HCT116 (cell line): ENCODE measurements at regions not wholly inside any gene's neighbourhood (a gene's known extent, or its start where the extent isn't known, plus 50 kb on each side); places are given as distances from the start of the nearest gene placed in this dataset.

ENCODE experiments used
- ATAC-seq: fragments of 200-7000 bp; cut with Tn5 transposase; 2 replicates; pipeline ENCODE4 v1.9.1; 2020; ENCODE audit warnings: mild to moderate bottlenecking, moderate library complexity
- BruUV-seq: library from RNA; stranded (reverse); fragments of 400-500 nt; replicated peaks from 2 replicates; lab custom pipeline; 2021; lab: Mats Ljungman, UMichigan
- CTCF ChIA-PET: fragments of 300-600 bp; sonication (Branson Sonifier 250); formaldehyde crosslinking; loops from one replicate; lab custom pipeline; 2021; ENCODE audit warnings: antibody characterized with exemption; lab: Charles Lee
- POLR2A ChIA-PET: fragments of 300-600, 350-600 bp; sonication (Branson Sonifier 250); formaldehyde crosslinking; loops from one replicate; lab custom pipeline; 2021; ENCODE audit warnings: antibody characterized with exemption; lab: Charles Lee
- RAD21 ChIA-PET, 2 experiments: fragments of 300-600 bp; sonication (Branson Sonifier 250); formaldehyde crosslinking; loops; one replicate each; lab custom pipeline; 2023; ENCODE audit warnings: low total read pairs in 2 of 2; ENCODE audit not compliant: uncharacterized antibody in 2 of 2, unreplicated experiment in 2 of 2, low non-redundant PET in 1 of 2; lab: Charles Lee
- DNase-seq: peaks from one replicate; pipeline ENCODE4 v3.0.0-alpha.2; 2010; ENCODE audit warnings: low read depth, low spot score
- H2AFZ ChIP-seq: fragments of 200-600 bp; shearing (Covaris generic), sonication (generic); 2 replicates; pipeline ENCODE4 v1.6.1; 2017; ENCODE audit warnings: low read depth, mixed run types, mixed read lengths, antibody characterized with exemption, low read length; ENCODE audit not compliant: poor library complexity, severe bottlenecking
- H3K27ac ChIP-seq: 2 replicates; pipeline ENCODE4 v1.5.1; 2012; ENCODE audit warnings: low read depth, low read length
- H3K27me3 ChIP-seq: fragments of 200-600 bp; sonication (generic); 2 replicates; pipeline ENCODE4 v1.6.1; 2016; ENCODE audit warnings: mixed run types, low read length, mixed read lengths; ENCODE audit not compliant: insufficient read depth
- H3K36me3 ChIP-seq, 2 experiments: fragments of 200-500 bp in 1 of 2; fragments of 200-600 bp in 1 of 2; sonication (Bioruptor generic) in 1 of 2; sonication (generic) in 1 of 2; 2 replicates each; pipeline versions ENCODE4 v1.5.1 to v1.6.1; 2014 to 2016; ENCODE audit warnings: low read length in 2 of 2, inconsistent platforms in 1 of 2, mixed read lengths in 1 of 2, mixed run types in 1 of 2; ENCODE audit not compliant: insufficient read depth in 2 of 2, control insufficient read depth in 1 of 2
- H3K4me1 ChIP-seq, 2 experiments: fragments of 200-600 bp in 1 of 2; sonication (generic) in 1 of 2; 2 replicates each; pipeline versions ENCODE4 v1.5.1 to v1.6.1; 2012 to 2017; ENCODE audit warnings: low read length in 2 of 2, inconsistent platforms in 1 of 2, mild to moderate bottlenecking in 1 of 2, mixed read lengths in 1 of 2, mixed run types in 1 of 2, moderate library complexity in 1 of 2; ENCODE audit not compliant: insufficient read depth in 2 of 2, control insufficient read depth in 1 of 2
- H3K4me2 ChIP-seq: fragments of 200-600 bp; sonication (generic); 2 replicates; pipeline ENCODE4 v1.6.1; 2017; ENCODE audit warnings: mixed run types, low read length, mixed read lengths
- H3K4me3 ChIP-seq, 2 experiments: fragments of 200-600 bp in 1 of 2; sonication (generic) in 1 of 2; replicated peaks in 1 of 2; 2 replicates each; pipeline ENCODE4 v1.5.1; 2011 to 2016; ENCODE audit warnings: low read length in 2 of 2, control low read depth in 1 of 2, low read depth in 1 of 2, mild to moderate bottlenecking in 1 of 2, mixed read lengths in 1 of 2, mixed run types in 1 of 2
- H3K79me2 ChIP-seq: fragments of 200-600 bp; sonication (generic); 2 replicates; pipeline ENCODE4 v1.6.1; 2017; ENCODE audit warnings: mild to moderate bottlenecking, mixed run types, low read length, moderate library complexity, mixed read lengths; ENCODE audit not compliant: insufficient read depth
- H3K9ac ChIP-seq: fragments of 200-600 bp; sonication (generic); 2 replicates; pipeline ENCODE4 v1.6.1; 2016; ENCODE audit warnings: low read length, mixed read lengths
- H3K9me2 ChIP-seq: fragments of 200-600 bp; sonication (generic), shearing (Covaris generic); 2 replicates; pipeline ENCODE4 v1.6.1; 2017; ENCODE audit warnings: mixed run types, mild to moderate bottlenecking, moderate library complexity; ENCODE audit not compliant: insufficient read depth
- H3K9me3 ChIP-seq, 2 experiments: fragments of 200-500 bp in 1 of 2; fragments of 200-600 bp in 1 of 2; sonication (Bioruptor generic) in 1 of 2; sonication (generic) in 1 of 2; 2 replicates each; pipeline ENCODE4 v1.6.1; 2014 to 2017; ENCODE audit warnings: low read length in 2 of 2, mixed read lengths in 2 of 2, inconsistent platforms in 1 of 2, low read depth in 1 of 2, mild to moderate bottlenecking in 1 of 2, mixed run types in 1 of 2, moderate library complexity in 1 of 2; ENCODE audit not compliant: control insufficient read depth in 1 of 2, insufficient read depth in 1 of 2
- H4K20me1 ChIP-seq: fragments of 200-600 bp; sonication (generic), shearing (Covaris generic); 2 replicates; pipeline ENCODE4 v1.6.1; 2017; ENCODE audit warnings: mixed run types, mild to moderate bottlenecking, moderate library complexity; ENCODE audit not compliant: insufficient read depth
- CBX3 ChIP-seq: IDR thresholded peaks from 2 replicates; pipeline ENCODE4 v1.6.1; 2012; ENCODE audit warnings: low read depth
- CEBPB ChIP-seq: IDR thresholded peaks from 2 replicates; pipeline ENCODE4 v1.6.1; 2012; ENCODE audit warnings: low read depth
- EGR1 ChIP-seq: IDR thresholded peaks from 2 replicates; pipeline ENCODE4 v1.6.1; 2012; ENCODE audit warnings: low read depth
- ELF1 ChIP-seq: IDR thresholded peaks from 2 replicates; pipeline ENCODE4 v1.6.1; 2012; ENCODE audit warnings: low read depth, borderline replicate concordance
- EZH2 ChIP-seq: fragments of 200-600 bp; sonication (generic); IDR thresholded peaks from 2 replicates; pipeline ENCODE4 v1.6.1; 2017; ENCODE audit warnings: antibody characterized with exemption, mixed run types
- FOSL1 ChIP-seq: IDR thresholded peaks from 2 replicates; pipeline ENCODE4 v1.6.1; 2012; ENCODE audit warnings: low read depth
- JUND ChIP-seq: IDR thresholded peaks from 2 replicates; pipeline ENCODE4 v1.6.1; 2012
- POLR2A ChIP-seq: IDR thresholded peaks from 2 replicates; pipeline ENCODE4 v1.7.0; 2011; ENCODE audit warnings: borderline replicate concordance; ENCODE audit not compliant: insufficient read depth, insufficient read length; ENCODE audit errors: extremely low read depth
- POLR2AphosphoS5 ChIP-seq: IDR thresholded peaks from 2 replicates; pipeline ENCODE4 v1.6.1; 2011; ENCODE audit warnings: mild to moderate bottlenecking, low read depth, low read length, moderate library complexity
- RAD21 ChIP-seq: IDR thresholded peaks from 2 replicates; pipeline ENCODE4 v1.6.1; 2012; ENCODE audit warnings: low read depth, mild to moderate bottlenecking
- SP1 ChIP-seq: IDR thresholded peaks from 2 replicates; pipeline ENCODE4 v1.6.1; 2012; ENCODE audit warnings: low read depth
- SRF ChIP-seq: IDR thresholded peaks from 2 replicates; pipeline ENCODE4 v1.6.1; 2012; ENCODE audit warnings: low read depth
- TCF7L2 ChIP-seq: IDR thresholded peaks from 2 replicates; pipeline ENCODE4 v1.7.0; 2011; ENCODE audit warnings: borderline replicate concordance, inconsistent platforms; ENCODE audit not compliant: insufficient read depth, insufficient read length; ENCODE audit errors: extremely low read depth
- YY1 ChIP-seq: IDR thresholded peaks from 2 replicates; pipeline ENCODE4 v1.6.1; 2011; ENCODE audit warnings: low read length, low read depth, moderate library complexity, mild to moderate bottlenecking; ENCODE audit not compliant: insufficient replicate concordance; ENCODE audit errors: extremely low read depth
- ZFX ChIP-seq: fragments of 450-650 bp; IDR thresholded peaks from 2 replicates; pipeline ENCODE4 v1.6.1; 2017
- ZNF274 ChIP-seq: fragments of 200-500 bp; sonication (Bioruptor generic); IDR thresholded peaks from 2 replicates; pipeline ENCODE4 v1.6.1; 2014; ENCODE audit warnings: mild to moderate bottlenecking, low read depth, low read length, inconsistent platforms
- intact Hi-C: fragments of 100-400 bp; cut with micrococcal nuclease; formaldehyde crosslinking; loops from 2 replicates; pipeline ENCODE4 v1.10.0; 2022
- TF ChIP-seq, protein P1 (sequence below): IDR thresholded peaks from 2 replicates; pipeline ENCODE4 v1.6.1; 2012
- TF ChIP-seq, protein P2 (sequence below): IDR thresholded peaks from 2 replicates; pipeline ENCODE4 v1.6.1; 2011; ENCODE audit warnings: mild to moderate bottlenecking, low read length, moderate library complexity; ENCODE audit not compliant: insufficient replicate concordance; ENCODE audit errors: extremely low read depth
- TF ChIP-seq, protein P3 (sequence below), 3 experiments: fragments of 200-600 bp in 1 of 3; sonication (generic) in 1 of 3; IDR thresholded peaks in 2 of 3; conservative IDR thresholded peaks in 1 of 3; 2 replicates each; pipeline ENCODE4 v1.5.1; 2012 to 2017; ENCODE audit warnings: low read depth in 2 of 3, low read length in 2 of 3, antibody characterized with exemption in 1 of 3, borderline replicate concordance in 1 of 3, control low read depth in 1 of 3, mild to moderate bottlenecking in 1 of 3, mixed read lengths in 1 of 3, mixed run types in 1 of 3, moderate library complexity in 1 of 3; ENCODE audit not compliant: insufficient read depth in 1 of 3
- TF ChIP-seq, protein P4 (sequence below): IDR thresholded peaks from 2 replicates; pipeline ENCODE4 v1.6.1; 2012

DNA sequence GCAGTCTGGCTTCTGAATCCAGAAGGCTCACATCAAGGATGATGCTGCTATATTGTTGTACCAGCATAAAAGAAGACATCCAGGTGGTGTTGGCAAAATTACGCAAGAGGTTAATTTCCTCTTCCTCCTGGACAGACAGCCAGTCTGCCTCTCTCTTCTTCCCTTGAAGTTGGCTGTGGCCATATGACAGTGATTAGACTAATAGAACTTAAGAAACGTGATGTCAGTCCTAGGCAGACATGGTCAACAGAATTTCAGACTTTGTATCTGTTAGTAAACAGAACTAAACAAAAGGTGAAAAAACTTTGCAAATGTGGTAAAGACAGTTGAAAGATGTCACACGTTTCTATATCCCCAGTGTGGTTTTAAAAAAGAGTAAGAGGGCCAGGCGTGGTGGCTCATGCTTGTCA lies 465.2 kb upstream of the NR2F2 start (continued):
- TF ChIP-seq TCF7L2: no peak
- no peak for TF ChIP-seq POLR2AphosphoS5
- TF ChIP-seq EZH2: no peak
- TF ChIP-seq SP1: no peak
- TF ChIP-seq JUND: no peak
- no peak for TF ChIP-seq ELF1
- TF ChIP-seq, protein P1, sequence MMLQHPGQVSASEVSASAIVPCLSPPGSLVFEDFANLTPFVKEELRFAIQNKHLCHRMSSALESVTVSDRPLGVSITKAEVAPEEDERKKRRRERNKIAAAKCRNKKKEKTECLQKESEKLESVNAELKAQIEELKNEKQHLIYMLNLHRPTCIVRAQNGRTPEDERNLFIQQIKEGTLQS: no peak
- no peak for TF ChIP-seq SRF

DNA sequence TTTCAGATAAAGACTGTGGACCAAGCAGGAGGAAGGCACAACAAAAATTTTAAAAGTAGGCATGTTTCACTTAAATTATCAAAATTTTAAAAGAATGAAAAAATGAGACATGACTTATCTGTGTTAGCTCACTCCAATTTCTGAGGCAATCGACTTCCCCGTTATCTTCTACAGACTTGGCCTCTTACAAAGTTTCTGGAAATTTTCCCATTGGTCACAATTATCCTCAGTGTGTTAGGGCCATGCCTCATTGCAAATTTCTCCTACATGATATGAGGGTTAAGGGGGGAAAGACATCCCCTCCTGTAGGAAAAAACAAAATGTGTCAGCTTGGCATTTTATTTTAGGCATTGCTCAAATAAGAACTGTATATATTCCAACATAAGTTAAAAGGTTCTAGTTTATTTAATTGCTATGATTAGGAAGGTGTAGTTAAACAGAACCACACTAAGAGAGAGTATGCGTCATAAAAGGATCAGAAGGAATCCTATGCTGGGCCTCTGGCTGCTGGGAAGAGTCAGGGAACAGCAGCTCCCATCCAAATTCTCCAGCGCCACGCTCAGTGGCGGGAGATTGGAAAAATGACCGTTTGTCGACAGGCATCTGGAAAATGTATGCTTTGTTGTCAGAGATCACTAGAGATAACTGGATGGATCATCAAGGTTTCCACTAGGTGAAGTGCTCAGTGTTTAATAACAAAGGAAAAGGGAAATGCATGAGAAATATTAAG lies 463.6 kb upstream of the NR2F2 start:
- H3K4me1 ChIP-seq: no peaks in the 10 kb centered on the region
- ChIA-PET CTCF (no interaction called here), POLR2A (no interaction called here), RAD21 (no interaction called here)
- no peaks in the 10 kb centered on the region for H3K79me2 ChIP-seq
- H3K27ac ChIP-seq: no peak overlapping the region
- H2AFZ ChIP-seq: no peak overlapping the region
- H3K9me3 ChIP-seq: no peaks in the 10 kb centered on the region
- H3K9ac ChIP-seq: no peak overlapping the region
- no peak for ATAC-seq
- H3K4me3 ChIP-seq: no peak overlapping the region
- no peaks in the 10 kb centered on the region for H3K9me2 ChIP-seq
- DNase-seq: no peak
- H3K27me3 ChIP-seq: no peaks in the 10 kb centered on the region
- no TSS peak for BruUV-seq
- H3K36me3 ChIP-seq: no peaks in the 10 kb centered on the region
- intact Hi-C loops: no loop called here
- H3K4me2 ChIP-seq: no peak overlapping the region
- H4K20me1 ChIP-seq: no peaks in the 10 kb centered on the region
- no peak for TF ChIP-seq ZNF274
- no peak for TF ChIP-seq CBX3
- TF ChIP-seq, protein P2, sequence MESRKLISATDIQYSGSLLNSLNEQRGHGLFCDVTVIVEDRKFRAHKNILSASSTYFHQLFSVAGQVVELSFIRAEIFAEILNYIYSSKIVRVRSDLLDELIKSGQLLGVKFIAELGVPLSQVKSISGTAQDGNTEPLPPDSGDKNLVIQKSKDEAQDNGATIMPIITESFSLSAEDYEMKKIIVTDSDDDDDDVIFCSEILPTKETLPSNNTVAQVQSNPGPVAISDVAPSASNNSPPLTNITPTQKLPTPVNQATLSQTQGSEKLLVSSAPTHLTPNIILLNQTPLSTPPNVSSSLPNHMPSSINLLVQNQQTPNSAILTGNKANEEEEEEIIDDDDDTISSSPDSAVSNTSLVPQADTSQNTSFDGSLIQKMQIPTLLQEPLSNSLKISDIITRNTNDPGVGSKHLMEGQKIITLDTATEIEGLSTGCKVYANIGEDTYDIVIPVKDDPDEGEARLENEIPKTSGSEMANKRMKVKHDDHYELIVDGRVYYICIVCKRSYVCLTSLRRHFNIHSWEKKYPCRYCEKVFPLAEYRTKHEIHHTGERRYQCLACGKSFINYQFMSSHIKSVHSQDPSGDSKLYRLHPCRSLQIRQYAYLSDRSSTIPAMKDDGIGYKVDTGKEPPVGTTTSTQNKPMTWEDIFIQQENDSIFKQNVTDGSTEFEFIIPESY: no peak
- TF ChIP-seq FOSL1: no peak
- TF ChIP-seq RAD21: no peak
- no peak for TF ChIP-seq EZH2
- no peak for TF ChIP-seq POLR2A
- TF ChIP-seq, protein P3, sequence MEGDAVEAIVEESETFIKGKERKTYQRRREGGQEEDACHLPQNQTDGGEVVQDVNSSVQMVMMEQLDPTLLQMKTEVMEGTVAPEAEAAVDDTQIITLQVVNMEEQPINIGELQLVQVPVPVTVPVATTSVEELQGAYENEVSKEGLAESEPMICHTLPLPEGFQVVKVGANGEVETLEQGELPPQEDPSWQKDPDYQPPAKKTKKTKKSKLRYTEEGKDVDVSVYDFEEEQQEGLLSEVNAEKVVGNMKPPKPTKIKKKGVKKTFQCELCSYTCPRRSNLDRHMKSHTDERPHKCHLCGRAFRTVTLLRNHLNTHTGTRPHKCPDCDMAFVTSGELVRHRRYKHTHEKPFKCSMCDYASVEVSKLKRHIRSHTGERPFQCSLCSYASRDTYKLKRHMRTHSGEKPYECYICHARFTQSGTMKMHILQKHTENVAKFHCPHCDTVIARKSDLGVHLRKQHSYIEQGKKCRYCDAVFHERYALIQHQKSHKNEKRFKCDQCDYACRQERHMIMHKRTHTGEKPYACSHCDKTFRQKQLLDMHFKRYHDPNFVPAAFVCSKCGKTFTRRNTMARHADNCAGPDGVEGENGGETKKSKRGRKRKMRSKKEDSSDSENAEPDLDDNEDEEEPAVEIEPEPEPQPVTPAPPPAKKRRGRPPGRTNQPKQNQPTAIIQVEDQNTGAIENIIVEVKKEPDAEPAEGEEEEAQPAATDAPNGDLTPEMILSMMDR (IDR thresholded peaks at IDR 0.05 in 2 of 3, conservative IDR thresholded peaks at IDR 0.05 in 1 of 3; ENCODE audit: borderline replicate concordance in 1 of 3, insufficient read depth in 1 of 3, low read depth in 2 of 3, low read length in 2 of 3): no peak
- TF ChIP-seq POLR2AphosphoS5: no peak
- TF ChIP-seq, protein P1: no peak
- TF ChIP-seq JUND: no peak
- TF ChIP-seq CEBPB: no peak
- no peak for TF ChIP-seq ZFX
- TF ChIP-seq, protein P4, sequence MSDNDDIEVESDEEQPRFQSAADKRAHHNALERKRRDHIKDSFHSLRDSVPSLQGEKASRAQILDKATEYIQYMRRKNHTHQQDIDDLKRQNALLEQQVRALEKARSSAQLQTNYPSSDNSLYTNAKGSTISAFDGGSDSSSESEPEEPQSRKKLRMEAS: no peak
- no peak for TF ChIP-seq SP1
- no peak for TF ChIP-seq YY1
- TF ChIP-seq EGR1: no peak
